ENCODE measurements at regions not wholly inside any gene's neighbourhood (a gene's known extent, or its start where the extent isn't known, plus 50 kb on each side); places are given as distances from the start of the nearest gene placed in this dataset.
"Not testable (repeated sequence)": the region's sequence is repeated elsewhere in the genome, so short reads cannot be mapped to it uniquely, and the experiment has no call there.

GRCh38 chr5:43804723-43805122 is 201.7 kb downstream of the NNT start:
- H3K4me3 ChIP-seq (ENCODE audit: low read depth, low read length), result no peak overlapping the region
- no peak for TF ChIP-seq CTCF (IDR thresholded peaks at IDR 0.05; ENCODE audit: insufficient read depth, low read depth, low read length)
- peak; percentile 7 for DNase-seq (ENCODE audit: low read depth)

GRCh38 chr5:43804041-43804440 is 201.1 kb downstream of the NNT start:
- no peak for DNase-seq (ENCODE audit: low read depth)
- no peak for TF ChIP-seq CTCF (IDR thresholded peaks at IDR 0.05; ENCODE audit: insufficient read depth, low read depth, low read length)

GRCh38 chr5:43802651-43803050 is 199.7 kb downstream of the NNT start:
- TF ChIP-seq CTCF (IDR thresholded peaks at IDR 0.05; ENCODE audit: insufficient read depth, low read depth, low read length), result no peak
- H3K4me3 ChIP-seq (ENCODE audit: low read depth, low read length), result no peak overlapping the region

More at GRCh38 chr5:43804041-43804440, 201.1 kb downstream of the NNT start:
- no peak overlapping the region for H3K4me3 ChIP-seq (ENCODE audit: low read depth, low read length)

GRCh38 chr5:43802119-43802518 is 199.1 kb downstream of the NNT start:
- TF ChIP-seq CTCF (IDR thresholded peaks at IDR 0.05; ENCODE audit: insufficient read depth, low read depth, low read length), result no peak
- peak; percentile 36 for DNase-seq (ENCODE audit: low read depth)
- H3K4me3 ChIP-seq (ENCODE audit: low read depth, low read length), result no peak overlapping the region

More at GRCh38 chr5:43802651-43803050, 199.7 kb downstream of the NNT start:
- DNase-seq (ENCODE audit: low read depth), result peak; percentile 3

GRCh38 chr5:43798740-43799139 is 195.8 kb downstream of the NNT start:
- no peak overlapping the region for H3K4me3 ChIP-seq (ENCODE audit: low read depth, low read length)
- DNase-seq (ENCODE audit: low read depth), result no peak
- no peak for TF ChIP-seq CTCF (IDR thresholded peaks at IDR 0.05; ENCODE audit: insufficient read depth, low read depth, low read length)

- DNase-seq (ENCODE audit: low read depth); H3K4me3 ChIP-seq (ENCODE audit: low read depth, low read length): not testable (repeated sequence)
These were observed 188.9 kb downstream of the NNT start for GRCh38 chr5:43791880-43792279.

- no peak overlapping the region for H3K4me3 ChIP-seq (ENCODE audit: low read depth, low read length)
- no peak for TF ChIP-seq CTCF (IDR thresholded peaks at IDR 0.05; ENCODE audit: insufficient read depth, low read depth, low read length)
- peak; percentile 15 for DNase-seq (ENCODE audit: low read depth)
These were observed 182.2 kb downstream of the NNT start for GRCh38 chr5:43785198-43785597.

Measured in fibroblast of villous mesenchyme (primary cell).